ENCODE measurements at regions not wholly inside any gene's neighbourhood (a gene's known extent, or its start where the extent isn't known, plus 50 kb on each side); places are given as distances from the start of the nearest gene placed in this dataset.

DNA sequence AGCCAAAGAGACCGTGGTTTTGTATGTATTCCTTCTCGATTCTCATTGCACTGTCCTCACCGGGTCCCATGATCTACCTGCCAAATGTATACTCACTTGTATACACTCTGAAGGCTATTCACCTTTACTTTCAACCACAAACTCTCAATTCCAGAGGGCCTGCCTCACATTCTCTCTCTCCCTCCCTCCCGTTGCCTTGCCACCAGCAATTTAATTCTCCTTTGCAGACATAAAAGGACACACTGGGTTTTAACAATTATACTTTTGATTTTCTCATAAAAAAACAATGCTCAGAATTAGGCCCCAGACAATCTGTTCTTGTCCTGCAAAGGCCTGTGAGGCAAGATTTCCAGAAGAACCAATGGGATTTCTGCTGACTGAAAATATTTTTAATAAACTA lies 265.1 kb upstream of the PSMD7 start:
- no peak for DNase-seq (ENCODE audit: low spot score)

DNA sequence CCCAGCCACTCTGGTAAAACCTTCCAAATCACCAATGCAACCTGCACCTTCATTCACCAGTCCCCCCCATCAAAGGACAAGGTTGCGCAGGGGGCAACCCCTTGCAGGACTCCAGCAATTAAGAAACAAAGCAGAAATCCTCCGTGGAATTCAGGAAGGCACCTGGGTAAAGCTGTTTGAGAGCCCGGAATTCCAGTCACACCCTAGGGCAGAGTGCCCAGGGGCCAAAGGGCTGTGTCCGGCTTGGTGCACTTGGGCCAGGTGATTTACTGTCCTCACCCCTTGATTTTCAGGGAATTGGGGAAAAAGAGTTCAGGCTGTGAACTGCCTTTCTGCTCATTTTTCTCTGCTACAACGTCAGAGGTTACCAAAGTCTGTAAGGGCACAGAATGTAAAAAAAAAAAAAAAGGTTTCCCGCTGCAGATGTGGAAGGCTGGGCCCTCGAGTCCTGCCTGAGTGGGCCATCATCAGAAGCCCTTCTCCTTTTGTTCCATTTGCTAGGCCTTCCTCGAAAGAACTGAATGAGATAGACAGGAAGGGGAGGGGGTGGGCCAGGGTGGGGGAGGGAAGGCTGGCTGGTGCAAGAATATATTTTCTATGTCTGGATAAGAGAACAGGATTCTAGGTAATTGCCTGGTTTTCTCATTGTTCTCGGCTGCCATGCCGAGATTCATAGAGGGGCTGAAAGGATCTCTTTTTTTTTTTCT lies 266.5 kb upstream of the PSMD7 start:
- no peak for DNase-seq (ENCODE audit: low spot score)

DNA sequence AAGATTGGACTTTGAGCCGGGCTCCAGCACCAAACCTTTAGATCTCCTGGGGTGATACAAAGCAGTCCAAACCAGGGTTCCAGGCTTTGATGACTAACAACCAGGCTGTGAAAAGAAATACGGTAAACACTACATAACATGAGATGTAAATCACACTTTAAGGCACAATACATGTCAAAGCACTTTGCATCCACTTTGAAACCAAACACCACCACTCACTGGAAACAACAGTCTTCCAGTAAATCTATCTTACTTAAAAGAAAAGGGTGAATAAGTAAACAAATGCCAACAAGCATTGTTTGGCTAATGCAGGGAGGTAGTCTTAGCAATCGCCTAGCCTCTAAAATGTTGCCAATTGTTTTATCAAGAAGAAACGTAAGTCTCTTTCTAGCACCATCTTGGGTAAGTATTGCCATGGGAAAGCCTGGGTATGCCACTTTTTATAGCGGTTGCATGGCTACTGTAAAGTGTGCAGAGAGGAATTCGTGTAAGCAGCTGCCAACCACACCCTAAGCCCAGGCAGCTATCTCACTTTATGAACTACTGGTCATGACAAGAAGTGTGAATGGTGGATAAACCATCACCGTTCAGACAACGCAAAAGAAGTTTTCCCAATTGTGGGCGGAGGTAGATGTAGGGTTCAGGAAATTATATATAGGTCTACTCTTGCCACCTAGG lies 267.4 kb upstream of the PSMD7 start:
- no peak for DNase-seq (ENCODE audit: low spot score)

DNA sequence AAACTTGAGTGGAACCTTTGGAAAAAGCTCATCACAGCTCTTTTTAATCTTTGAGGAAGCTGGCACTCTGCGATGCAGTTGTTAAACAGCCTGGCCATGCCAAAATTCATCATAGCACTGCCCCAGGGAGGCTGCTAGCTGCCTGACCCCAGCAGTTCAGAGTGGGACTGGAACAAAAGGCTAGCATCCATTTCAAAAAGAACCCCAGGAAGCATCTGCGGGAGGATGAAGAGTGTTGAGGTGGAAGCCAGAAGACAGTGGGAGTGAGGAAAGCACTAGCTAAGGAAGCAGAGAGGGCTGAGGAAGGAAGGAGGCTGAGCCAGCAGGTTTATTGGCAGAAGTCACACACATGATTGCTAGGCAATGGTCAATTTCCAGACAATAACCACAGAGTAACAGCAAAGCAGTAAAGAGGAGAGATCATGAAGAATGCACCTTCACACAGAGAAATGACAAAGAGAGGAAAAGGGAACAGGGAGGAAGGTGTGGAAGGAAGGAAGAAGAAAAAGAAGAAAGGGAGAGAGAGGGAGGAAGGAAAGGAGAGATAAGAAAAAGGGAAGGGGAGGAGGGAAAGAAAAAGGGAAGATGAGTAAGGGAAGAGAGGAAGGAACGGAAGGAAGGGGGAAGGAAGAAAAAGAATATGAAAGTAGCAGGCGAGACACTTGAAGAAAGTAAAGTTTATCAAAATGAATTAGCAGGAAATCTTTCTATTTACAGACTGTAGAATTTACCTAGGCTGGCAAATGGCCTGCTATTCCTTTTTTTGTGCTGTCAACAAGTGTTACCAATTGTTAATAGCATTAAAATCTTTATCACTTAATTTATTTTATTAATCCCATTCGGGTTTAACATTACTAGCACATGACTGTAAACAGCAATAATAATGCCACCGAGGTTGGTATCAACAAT lies 270.0 kb upstream of the PSMD7 start:
- DNase-seq (ENCODE audit: low spot score): no peak

DNA sequence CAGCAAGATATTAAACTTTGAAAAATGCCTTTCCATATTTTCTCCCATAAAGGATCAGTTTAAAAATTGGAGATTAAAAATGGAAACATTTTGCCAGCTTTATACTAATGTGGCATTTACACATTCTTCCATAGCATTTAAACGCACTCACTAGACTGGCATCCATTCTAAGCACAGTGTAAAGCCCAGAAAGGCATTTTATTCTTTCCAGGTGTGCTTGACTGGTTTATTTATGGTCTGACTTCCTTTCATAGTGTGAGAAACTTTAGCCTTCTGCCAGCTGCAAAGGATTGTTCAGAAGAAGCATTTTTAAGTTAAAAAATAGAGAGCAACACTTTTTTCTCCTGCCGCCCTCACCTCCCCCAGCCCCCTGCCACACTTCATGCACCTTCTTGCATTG lies 271.7 kb upstream of the PSMD7 start:
- no peak for DNase-seq (ENCODE audit: low spot score)

DNA sequence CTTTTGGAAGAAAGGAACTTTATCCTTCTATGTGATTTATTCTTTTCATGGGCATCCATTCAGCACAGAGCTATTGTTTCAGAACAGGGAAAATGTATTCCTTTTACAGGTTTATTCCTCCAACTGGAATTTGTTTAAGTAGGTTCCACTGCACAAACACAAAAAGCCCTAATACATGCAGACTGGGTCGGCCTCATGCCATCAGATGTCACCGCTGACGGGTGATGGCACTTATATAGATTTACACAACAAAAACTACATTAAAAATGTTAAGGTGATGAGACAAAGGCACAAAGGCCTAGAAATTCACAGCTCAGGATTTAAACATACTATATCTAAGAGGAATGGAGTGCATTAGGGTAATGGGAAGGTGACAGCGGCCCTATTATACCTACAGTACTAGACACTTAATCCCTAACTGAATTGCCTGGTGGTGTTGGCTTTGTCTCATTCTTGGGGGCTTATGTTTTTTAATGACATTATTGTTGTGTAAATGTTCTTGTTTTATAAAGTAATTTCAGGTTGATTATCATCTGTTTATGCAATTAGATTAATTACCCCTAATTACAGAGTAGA lies 276.4 kb upstream of the PSMD7 start:
- no peak for DNase-seq (ENCODE audit: low spot score)

DNA sequence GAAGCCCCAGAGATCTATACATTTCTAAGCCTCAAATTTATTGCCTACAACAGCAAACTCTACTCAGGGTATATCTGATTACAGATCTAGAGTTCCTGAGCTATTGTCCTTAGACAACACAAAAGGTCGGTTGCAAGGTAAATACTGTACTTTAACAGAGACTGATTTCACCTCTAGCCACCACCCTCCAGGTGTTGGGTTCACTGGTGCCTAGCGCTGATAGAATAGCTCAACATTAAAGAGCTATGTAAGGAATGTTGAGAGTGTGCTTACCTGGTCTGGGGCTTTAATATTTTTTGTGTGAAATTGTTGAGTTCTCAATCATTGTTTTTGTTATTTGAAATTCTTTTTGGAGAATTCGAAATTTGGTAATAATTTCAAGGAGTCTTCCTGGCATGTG lies 277.0 kb upstream of the PSMD7 start:
- DNase-seq (ENCODE audit: low spot score): no peak

DNA sequence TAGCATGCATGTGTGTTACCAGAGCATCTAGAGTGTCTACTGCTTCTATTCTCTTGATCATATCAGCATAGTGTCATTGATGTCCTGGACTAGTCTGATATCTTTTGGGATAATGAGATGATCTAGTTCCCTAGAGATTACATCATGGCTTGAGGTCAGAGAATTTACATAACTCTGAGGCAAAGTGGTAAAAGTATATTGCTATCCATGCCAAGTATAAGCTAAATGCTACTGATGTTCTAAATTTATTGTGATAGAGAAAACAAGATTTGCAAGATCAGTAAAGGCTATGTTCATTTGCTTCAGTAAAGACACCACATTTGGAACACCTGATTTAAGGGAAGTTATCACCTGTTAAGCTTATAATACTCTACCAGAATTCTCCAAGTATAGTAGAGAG lies 280.7 kb upstream of the PSMD7 start:
- no peak for DNase-seq (ENCODE audit: low spot score)

DNA sequence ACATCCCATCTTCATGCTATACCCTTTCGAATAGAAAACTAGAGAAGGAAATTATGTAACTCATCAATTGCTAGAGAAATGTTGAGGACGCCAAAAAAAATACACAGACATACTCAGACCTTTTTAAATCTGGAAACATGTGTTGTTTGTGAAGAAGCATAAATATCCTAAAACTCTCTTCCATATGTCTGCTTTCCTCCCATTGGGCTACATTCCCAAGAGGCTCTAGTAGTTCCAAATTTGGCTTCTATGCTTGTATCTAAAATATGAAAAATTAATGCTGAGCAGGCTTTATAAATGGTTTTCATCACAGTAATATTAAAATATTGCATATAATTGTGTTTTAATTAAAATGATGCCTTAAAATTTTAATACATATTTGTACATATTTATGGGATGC lies 297.9 kb upstream of the PSMD7 start:
- DNase-seq (ENCODE audit: low spot score): no peak

DNA sequence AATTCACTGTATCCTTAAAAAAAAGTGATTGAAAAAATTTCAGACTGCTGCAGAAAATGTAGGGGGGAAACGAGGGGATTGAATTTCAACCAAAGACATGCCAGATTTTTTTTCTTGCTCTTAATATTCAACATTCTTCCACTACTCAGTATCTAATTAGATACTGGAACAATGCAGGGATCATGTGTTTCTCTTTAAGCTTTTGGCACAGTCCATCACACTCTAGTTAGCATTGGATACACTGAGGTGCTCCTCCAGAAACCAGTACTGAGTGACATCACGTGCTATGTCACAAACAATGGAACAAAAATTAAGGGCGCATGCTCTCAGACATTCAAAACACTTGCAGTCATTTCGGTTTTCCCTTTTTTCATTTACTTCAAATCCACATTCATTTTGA lies 298.6 kb upstream of the PSMD7 start:
- DNase-seq (ENCODE audit: low spot score): no peak

DNA sequence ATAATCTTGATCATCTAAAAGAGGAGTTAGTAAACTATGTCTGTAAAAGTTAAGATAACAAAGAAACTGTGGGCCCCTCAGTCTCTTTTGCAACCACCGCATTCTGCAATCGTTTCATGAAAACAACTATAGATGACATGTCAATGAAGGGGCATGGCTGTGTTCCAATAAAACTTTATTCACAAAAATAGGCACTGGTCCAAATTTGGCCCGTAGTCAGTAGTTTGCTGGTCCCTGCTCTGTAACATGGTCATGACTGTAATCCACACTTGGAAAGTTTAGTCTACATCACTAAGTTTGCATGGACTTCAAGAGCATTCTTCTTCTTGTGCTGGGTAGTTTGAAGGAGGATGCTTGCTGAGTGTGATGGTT lies 299.3 kb upstream of the PSMD7 start:
- DNase-seq (ENCODE audit: low spot score): no peak

DNA sequence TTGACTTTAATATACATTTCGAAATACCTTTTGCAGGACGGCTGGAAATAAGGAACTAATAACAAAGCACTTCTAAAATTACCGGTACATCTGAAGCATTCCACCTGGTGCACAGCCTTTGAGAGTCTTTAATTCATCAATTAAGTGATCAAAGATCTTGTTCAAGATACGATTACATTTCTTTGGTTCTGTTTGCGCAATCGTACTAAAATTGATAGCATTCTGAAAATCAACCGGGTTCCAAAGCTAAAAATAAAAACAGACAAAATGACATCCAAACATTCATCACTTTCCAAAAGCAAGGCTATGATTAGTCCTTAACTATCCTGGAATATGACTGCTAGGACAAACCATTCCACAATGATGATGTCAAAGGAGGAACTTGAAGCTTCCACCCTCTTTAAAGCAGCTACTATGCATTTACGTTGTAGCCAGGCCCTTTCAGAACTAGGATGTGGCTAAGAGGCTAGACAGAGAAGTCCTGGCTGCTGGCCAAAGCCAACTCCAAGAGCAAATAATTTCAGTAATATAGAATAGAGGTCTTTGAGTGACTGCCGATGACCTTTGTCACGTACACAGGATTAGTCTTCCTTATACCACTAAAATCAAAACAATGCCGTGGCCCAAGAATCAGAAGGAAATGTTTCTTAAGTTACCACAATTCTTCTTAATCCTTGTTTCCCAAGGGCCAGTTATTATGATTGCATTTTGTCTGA lies 299.8 kb upstream of the PSMD7 start:
- DNase-seq (ENCODE audit: low spot score): no peak

DNA sequence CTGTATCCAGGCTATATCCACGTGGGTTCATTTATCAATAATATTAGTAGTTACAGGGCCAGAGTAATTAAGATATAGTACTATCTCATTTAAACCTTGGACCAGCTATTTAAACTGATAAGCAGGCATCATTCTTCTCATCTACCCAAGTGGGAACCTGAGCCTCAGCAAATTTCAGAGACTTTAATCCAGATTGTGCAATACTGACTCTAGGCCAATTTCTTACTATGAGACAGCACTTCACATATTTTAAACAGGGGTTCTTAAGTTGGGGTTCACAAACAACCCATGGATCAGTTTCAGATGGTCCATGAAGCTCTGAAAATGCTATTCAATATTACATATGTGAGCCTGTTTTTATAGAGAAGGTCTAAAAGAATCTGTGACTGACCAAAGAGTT lies 302.7 kb upstream of the PSMD7 start:
- DNase-seq (ENCODE audit: low spot score): no peak

DNA sequence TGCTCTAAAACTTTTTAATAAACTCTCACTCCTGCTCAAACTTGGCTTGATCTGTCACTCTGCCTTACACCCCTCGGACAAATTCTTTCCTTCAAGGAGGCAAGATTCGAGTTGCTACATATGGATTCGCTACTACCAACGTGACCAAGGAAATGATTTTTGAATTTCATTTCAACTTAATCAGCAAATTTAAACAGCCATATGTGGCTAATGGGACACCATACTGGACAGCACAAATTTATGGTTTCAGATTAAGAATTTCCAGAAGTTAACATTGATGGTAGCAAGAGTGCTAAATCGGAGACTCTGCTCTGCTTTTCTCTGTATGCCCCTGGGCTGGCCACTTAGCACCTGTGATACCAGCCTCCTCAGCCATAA lies 318.2 kb upstream of the PSMD7 start:
- no peak for DNase-seq (ENCODE audit: low spot score)

DNA sequence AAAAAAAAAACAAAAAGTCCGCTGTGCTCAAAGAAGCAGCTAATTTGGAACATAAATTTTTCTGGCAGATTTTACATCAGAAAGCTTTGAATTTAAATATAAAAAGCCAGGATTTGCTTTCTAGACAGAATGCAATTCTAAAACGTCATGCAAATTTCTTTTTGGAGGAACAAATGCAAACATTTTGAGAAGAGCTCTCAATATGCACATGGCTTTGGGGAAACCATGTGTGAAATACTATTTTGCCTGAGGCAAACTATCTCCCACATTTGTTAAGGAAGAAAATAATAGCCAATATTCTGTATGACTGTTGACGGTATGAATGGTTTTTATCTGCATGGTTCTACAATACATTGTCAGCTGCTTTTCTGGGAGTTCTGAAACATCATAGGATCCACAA lies 320.0 kb upstream of the PSMD7 start:
- DNase-seq (ENCODE audit: low spot score): no peak

DNA sequence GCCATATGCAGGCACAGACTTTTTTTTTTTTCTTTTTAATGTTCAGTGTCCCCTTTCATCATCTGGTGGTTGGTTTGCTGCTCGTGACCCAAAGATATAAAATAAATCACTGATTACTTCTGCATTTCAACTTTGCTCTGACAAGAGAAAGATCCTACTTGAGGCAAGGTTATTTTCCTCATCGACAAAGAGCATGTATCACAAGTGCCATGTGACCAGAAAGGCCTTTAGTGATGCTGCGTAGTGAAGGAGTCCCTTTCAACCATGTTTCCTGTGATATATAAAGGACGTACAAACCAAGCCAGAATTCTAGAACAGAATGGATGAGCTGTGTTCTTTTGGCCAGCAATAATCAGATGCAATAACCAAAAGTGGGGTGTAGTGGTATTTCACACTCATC lies 323.4 kb upstream of the PSMD7 start:
- no peak for DNase-seq (ENCODE audit: low spot score)

DNA sequence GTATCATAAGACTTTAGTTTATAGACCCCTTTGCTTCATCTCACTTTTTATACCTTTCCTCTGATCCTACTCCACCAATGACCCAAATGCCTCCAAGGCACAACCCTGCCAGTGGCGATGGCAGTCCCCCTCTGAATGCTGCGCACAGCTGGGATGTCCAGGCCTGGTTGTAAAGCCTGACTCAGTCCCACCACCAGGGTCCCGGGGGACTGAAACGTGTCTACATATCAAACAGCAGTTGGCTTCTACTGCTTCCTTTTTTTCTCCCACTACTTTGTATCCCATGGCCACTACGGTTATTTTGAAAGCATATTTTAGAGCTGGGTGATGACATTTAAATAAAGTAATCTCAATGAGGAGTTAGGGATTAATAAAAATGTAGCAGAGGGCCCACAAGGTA lies 329.8 kb upstream of the PSMD7 start:
- DNase-seq (ENCODE audit: low spot score): no peak

DNA sequence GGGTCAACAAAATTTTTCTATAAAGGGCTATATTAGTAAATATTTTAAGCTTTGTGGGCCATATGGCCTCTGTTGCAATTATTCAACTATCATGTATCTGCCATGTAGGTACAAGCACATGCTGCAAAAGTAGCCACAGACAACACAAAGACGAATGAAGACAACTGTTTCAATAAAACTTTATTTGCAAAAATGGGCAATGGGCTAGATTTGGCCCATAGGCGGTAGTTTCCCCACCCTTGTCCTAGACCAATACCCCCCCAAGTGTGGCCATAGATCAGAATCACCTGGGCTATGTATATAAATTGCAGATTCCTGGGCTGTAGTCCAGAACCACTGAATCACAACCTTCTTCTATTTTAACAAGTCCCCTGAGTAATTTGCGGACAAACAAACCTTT lies 331.0 kb upstream of the PSMD7 start:
- no peak for DNase-seq (ENCODE audit: low spot score)

DNA sequence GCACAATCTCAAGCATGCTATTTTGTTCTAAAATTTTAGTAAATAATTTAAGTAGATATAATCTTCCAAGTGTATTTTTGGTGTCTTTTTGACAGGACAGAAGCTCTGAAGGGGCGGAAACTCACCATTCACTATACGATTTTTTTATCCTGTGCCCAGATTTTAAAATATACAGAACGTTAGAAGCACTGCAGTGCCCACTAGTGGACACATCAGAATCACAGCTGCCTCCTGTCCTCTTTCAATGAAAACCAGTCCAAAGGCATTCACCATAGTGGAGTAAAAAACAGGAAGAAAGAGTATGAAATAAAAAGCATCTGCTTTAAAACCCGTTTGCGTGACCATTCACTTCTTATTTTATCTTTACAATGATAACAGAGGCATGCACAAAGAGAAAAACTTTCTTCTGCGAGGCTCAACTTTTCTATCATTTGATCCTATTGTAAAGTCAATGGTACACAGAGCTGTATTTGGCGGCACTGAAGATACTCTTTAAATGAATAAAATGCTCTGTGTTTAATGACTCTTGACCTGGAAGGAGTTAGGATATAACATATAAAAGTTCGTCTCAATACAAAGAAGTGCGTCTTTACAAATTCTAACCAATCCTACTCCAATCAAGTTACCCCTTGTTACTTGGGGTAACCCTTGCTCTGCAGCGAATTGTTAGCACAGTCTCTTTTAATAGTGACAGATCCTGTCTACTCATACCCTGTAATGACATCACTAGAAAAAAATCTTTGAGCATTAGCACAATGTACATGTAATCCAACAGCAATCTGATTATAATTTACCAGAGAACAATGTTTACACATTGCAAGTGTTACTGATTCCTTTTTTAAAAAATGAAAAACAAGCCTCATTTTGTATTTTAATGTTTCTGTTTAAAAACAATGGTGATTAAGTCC lies 339.8 kb upstream of the PSMD7 start:
- peak; percentile 69 for DNase-seq (ENCODE audit: low spot score)

DNA sequence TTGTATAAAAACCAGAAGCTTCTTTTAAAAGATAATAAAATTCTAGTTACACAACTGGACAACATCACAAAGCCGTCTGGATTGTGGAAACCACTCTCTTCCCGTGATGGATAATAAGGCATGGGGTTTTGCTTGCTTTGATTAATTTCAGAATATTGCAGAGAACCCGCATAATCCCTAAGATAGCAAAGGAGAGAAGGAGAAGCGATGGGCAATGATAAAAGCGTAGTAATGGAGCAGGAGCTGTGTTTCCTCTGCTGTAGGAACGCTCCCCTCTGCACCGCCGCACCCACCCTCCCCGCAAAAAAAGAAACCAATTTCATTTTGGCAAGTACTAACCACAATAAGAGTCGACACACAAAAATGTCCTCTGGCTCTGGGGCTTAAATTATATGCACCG lies 340.9 kb upstream of the PSMD7 start:
- DNase-seq (ENCODE audit: low spot score): no peak

DNA sequence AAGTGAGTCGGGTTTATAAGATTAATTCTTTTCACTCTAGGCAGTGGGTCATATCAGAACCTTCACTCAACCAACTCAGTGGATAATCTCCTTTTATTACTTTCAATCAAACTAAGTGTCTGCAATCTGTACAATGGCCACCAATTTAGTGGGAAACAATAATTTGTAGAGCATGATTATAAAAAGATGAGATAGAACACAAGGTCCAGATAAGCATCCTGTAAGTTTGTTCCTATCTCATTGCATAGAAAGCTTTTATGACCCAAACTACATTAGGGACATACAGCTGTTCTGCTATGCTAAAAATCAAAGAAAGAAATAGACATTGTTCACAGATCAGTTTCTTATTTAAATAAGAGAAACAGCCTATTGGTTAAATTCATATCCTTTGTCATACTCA lies 341.4 kb upstream of the PSMD7 start:
- no peak for DNase-seq (ENCODE audit: low spot score)
